DMS114 treated with DMSO at 0.1 percent for 48 hours (cell line): ENCODE measurements at regions not wholly inside any gene's neighbourhood (a gene's known extent, or its start where the extent isn't known, plus 50 kb on each side); places are given as distances from the start of the nearest gene placed in this dataset.
"Not testable (repeated sequence)": the region's sequence is repeated elsewhere in the genome, so short reads cannot be mapped to it uniquely, and the experiment has no call there.

Experiments
- DNase-seq: peaks from one replicate; lab custom pipeline; 2025; ENCODE audit not compliant: unreplicated experiment; lab: John Stamatoyannopoulos, UW

GRCh38 chr4:180281724-180282123, 1961.5 kb upstream of the TENM3 start:
- DNase-seq, result no peak

- DNase-seq, result no peak
Measured at GRCh38 chr4:180284267-180284666, 1958.9 kb upstream of the TENM3 start.

GRCh38 chr4:180285796-180286195, 1957.4 kb upstream of the TENM3 start:
- no peak for DNase-seq

DNA sequence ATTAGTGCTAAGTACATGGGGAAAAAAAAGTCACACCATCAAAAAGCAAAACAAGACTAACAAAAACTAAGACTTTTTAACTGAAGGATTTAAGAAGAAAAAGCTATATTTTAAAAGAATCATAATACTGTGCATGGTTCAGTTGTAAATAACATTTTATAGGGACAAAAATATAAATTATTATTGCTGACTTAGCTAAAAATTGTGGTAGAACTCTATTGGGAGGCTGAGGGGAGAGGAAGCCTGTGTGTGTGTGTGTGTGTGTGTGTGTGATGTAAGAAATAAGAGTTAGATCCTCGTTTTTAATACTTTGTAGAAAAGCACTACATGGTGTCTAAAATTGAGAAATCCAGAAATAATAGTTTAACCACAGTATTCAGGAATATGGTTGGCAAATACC, 1950.9 kb upstream of the TENM3 start:
- no peak for DNase-seq

- DNase-seq, result no peak
Measured at GRCh38 chr4:180296036-180296599, 1947.1 kb upstream of the TENM3 start.

DNA sequence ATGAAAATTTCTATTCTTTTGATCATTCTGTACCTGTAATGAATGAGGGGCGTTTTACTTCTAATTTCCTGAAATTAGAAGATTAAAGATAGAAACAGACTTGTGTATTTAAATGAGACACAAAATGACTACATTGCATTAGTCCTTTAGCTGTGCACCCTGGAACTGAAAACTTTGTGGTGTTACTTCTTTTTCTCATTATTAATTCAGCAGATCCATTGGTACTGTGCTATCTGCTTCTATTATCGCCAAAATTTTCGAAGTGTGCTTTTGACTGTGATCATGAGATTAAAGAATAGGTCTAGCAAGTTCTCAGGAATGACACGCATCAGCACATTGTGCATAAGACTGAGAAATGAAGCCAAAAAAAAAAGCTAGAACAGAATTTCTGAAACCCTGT, 1938.9 kb upstream of the TENM3 start:
- DNase-seq, result no peak

DNA sequence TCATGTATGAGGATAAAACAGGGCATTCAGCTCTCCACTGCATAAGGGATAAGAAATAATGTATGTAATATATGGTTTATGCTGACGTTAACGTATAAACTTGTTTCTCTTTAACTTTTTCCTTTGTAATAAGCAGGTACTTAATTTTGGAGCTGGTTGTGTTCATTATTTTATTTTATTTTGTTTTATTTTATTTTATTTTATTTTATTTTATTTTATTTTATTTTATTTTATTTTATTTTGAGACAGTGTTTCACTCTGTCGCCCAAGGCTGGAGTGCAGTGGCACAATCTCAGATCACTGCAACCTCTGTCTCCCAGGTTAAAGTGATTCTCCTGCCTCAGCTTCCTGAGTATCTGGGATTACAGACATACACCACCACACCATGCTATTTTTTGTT, 1932.6 kb upstream of the TENM3 start:
- no peak for DNase-seq

DNA sequence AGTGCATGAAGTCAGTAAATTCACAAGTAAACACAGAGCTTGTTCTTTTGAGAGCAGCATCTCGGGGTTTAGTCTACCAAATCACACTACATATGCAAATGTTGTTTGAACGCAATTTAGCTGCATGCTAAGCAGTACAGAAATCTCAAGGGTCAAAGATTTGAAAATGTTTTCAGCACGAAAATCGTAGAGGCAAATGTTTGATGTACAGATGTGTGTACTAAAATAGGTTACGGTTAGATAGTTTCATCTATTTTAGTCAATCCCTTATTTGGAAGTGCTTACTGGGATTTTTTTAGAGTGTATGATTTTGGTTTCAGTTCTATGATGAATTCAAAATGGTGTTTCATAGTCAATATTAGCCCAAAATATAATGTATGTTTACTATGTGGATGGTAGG, 1928.2 kb upstream of the TENM3 start:
- no peak for DNase-seq

- DNase-seq, result no peak
Measured at GRCh38 chr4:180330521-180330920, 1912.7 kb upstream of the TENM3 start.

- no peak for DNase-seq
Measured at GRCh38 chr4:180333162-180333561, 1910.0 kb upstream of the TENM3 start.

DNA sequence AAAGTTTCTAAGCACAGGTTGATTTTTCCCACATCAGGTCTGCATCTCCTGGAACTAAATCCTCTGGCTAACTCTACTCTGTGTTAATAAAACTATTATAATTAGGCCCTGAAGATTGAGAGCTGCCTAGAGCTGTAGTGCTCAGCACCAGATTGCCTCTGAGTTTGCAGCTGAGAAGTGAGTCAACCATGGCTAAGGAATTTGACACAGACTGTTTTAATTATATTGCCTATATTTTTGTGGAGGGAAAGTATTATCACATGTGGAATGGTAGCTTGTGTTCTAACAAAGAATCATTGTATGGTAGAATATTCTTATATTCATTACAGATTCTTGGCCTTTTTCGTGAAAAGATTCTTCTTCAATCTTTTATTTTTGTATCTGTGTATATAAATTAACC, 1907.6 kb upstream of the TENM3 start:
- no peak for DNase-seq

GRCh38 chr4:180336494-180337090, 1906.6 kb upstream of the TENM3 start:
- no peak for DNase-seq

DNA sequence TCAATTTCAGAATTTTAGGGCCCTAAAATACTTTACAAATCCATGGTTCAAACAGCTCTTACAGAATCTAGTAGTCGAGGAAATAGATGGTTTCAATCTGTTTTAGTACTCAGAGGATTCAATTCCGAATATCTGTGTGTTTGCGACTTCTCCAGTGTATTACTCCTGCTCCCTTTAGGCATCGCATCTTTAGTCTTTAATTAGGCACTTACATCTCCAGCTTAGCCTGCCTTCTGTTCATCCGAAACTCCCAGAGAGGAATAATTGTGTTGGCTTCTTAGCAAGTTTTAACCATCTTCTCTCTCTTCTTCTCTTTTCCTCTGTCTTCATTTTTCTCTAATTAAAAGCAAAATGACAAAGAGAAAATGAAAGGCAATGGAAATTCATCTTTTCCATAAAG, 1901.3 kb upstream of the TENM3 start:
- no peak for DNase-seq

GRCh38 chr4:180350901-180351300, 1892.3 kb upstream of the TENM3 start:
- DNase-seq, result no peak

DNA sequence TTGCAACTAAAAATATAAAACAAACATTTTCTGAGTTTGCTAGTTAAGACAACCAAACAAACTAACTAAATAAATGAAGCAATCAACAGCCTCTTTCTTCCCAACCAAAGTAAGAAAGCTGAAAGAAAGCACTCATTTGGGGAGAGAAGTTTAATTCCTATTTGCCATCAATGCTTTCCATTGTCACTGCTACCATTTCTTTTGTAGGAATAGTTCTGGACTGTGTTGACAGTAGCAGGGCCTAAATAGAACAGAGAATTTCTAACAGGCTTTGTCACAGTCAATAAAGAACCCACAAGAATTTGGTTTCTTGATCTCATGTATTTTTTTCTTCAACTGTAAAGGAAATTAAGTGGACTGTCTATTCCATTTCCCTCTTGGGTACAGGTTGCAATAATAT, 1886.4 kb upstream of the TENM3 start:
- DNase-seq, result no peak

DNA sequence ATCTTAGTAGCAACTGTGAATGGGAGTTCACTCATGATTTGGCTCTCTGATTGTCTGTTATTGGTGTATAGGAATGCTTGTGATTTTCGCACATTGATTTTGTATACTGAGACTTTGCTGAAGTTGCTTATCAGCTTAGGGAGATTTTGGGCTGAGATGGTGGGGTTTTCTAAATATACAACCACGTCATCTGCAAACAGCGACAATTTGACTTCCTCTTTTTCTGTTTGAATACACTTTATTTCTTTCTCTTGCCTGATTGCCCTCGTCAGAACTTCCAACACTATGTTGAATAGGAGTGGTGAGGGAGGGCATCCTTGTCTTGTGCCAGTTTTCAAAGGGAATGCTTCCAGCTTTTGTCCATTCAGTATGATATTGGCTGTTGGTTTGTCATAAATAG, 1883.1 kb upstream of the TENM3 start:
- not testable (repeated sequence) for DNase-seq

DNA sequence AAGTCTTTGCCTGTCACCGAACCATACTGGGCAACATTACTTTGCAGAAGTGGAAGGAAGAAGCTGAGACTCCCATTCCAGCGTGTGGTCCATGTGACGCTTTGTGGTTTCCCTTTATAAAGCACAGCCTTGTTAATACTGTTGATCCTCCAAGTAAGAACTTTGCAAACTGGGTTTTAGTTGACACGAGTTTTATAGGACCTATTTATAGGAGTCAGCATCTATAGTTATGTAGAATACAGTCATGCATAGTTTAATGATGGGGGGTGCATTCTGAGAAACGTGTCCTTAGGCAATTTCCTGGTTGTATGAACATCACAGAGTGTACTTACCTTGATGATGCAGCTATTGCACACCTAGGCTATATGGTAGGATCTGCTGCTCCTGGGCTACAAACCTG, 1879.4 kb upstream of the TENM3 start:
- DNase-seq, result no peak

- no peak for DNase-seq
Measured at GRCh38 chr4:180372691-180373090, 1870.5 kb upstream of the TENM3 start.

DNA sequence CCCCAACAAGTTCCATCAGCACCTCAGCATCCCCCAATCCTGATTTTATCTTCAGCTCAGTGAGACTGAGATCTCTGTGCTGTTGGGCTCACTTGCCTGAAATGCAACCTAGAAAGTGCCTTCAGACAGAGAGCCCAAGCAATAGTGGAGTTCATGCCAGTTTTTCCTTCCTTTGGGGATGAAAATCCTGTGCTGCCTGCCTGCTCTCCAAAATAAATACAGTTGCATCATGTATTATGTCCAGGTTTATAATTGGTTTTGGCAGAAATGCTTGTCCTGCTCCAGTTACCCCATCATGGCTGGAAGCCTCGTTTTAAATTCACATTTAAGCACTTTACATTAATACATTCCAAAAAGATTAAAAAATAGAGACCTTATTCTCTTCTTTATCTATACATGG, 1865.5 kb upstream of the TENM3 start:
- no peak for DNase-seq

DNA sequence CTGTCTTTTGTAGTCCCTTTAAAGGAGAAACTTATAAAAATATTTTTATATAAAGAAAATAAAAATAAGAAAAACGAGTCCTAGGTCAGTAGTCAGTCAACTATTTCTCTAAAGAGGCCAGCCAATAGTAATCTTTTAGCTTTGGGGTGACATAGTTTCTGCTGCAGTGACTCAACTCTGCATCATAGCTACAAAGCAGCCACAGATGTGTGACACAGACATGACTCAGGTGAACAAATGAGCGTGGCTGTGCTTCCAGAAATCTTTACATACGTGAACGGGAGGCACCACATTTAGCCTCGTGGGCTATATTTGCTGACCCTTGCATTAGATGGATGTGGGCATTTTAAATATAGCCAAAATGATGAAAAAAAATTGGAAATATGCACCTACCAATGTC, 1862.5 kb upstream of the TENM3 start:
- no peak for DNase-seq

- DNase-seq, result no peak
Measured at GRCh38 chr4:180391613-180392012, 1851.6 kb upstream of the TENM3 start.

GRCh38 chr4:180394312-180394711, 1848.9 kb upstream of the TENM3 start:
- no peak for DNase-seq

- DNase-seq, result no peak
Measured at GRCh38 chr4:180394730-180395129, 1848.5 kb upstream of the TENM3 start.
